HL-60 (cell line): ENCODE measurements at regions not wholly inside any gene's neighbourhood (a gene's known extent, or its start where the extent isn't known, plus 50 kb on each side); places are given as distances from the start of the nearest gene placed in this dataset.

Experiments used
- DNase-seq, 2 experiments: peaks; one replicate each; pipeline ENCODE4 v3.0.0-alpha.2; 2010 to 2020; ENCODE audit warnings: low read depth in 1 of 2, low spot score in 1 of 2
- H3K27ac ChIP-seq: fragments of 250-450 bp; sonication (Bioruptor Pico); replicated peaks from 2 replicates; pipeline ENCODE4 v1.5.1; 2020; ENCODE audit warnings: mild to moderate bottlenecking, moderate library complexity
- H3K27me3 ChIP-seq: fragments of 250-450 bp; sonication (Bioruptor Pico); 2 replicates; pipeline ENCODE4 v1.5.1; 2021; ENCODE audit warnings: mild to moderate bottlenecking, moderate library complexity; ENCODE audit not compliant: insufficient read depth, poor library complexity, severe bottlenecking
- H3K4me3 ChIP-seq: replicated peaks from 2 replicates; pipeline ENCODE4 v1.5.1; 2011; ENCODE audit warnings: mild to moderate bottlenecking, control low read depth, low read length; ENCODE audit not compliant: insufficient read depth
- CTCF ChIP-seq: IDR thresholded peaks from one replicate; pipeline ENCODE4 v1.5.1; 2011; ENCODE audit warnings: low read length, control low read depth, inconsistent platforms; ENCODE audit not compliant: insufficient read depth
- GABPA ChIP-seq: IDR thresholded peaks from 2 replicates; pipeline ENCODE4 v1.6.1; 2012; ENCODE audit warnings: low read depth
- POLR2AphosphoS5 ChIP-seq: IDR thresholded peaks from 2 replicates; pipeline ENCODE4 v1.6.1; 2012; ENCODE audit warnings: low read depth
- REST ChIP-seq: IDR thresholded peaks from 2 replicates; pipeline ENCODE4 v1.6.1; 2012; ENCODE audit warnings: low read depth; ENCODE audit not compliant: insufficient replicate concordance
- SPI1 ChIP-seq: IDR thresholded peaks from 2 replicates; pipeline ENCODE4 v1.6.1; 2012; ENCODE audit warnings: low read depth, mild to moderate bottlenecking, borderline replicate concordance

GRCh38 chr6:109893606-109894005 lies 84.5 kb upstream of the GPR6 start:
- DNase-seq = no peak
- TF ChIP-seq REST (no peak), POLR2AphosphoS5 (no peak), GABPA (no peak), SPI1 (no peak), CTCF (no peak)
- Histone ChIP-seq H3K27me3 (no peaks in the 10 kb centered on the region), H3K4me3 (no peak overlapping the region), H3K27ac (peak overlapping the region; percentile 92)

- Histone ChIP-seq H3K4me3 (no peak overlapping the region), H3K27ac (peak overlapping the region; percentile 92), H3K27me3 (no peaks in the 10 kb centered on the region)
- peak; percentile 27 to 90 for DNase-seq
- TF ChIP-seq POLR2AphosphoS5 (peak; percentile 53; the same call in 1 of the 2 replicates), GABPA (no peak)
Observed at GRCh38 chr6:109894181-109894580, 83.9 kb upstream of the GPR6 start.

GRCh38 chr6:109896341-109896740 lies 81.8 kb upstream of the GPR6 start:
- no peak for DNase-seq
- Histone ChIP-seq H3K27me3 (no peaks in the 10 kb centered on the region), H3K27ac (no peak overlapping the region), H3K4me3 (no peak overlapping the region)
- TF ChIP-seq GABPA (no peak), CTCF (no peak), REST (no peak), SPI1 (no peak), POLR2AphosphoS5 (no peak)

GRCh38 chr6:109897025-109897424 lies 81.1 kb upstream of the GPR6 start:
- TF ChIP-seq SPI1 = no peak
- TF ChIP-seq REST = no peak
- Histone ChIP-seq H3K27ac (no peak overlapping the region), H3K27me3 (no peaks in the 10 kb centered on the region), H3K4me3 (no peak overlapping the region)
- DNase-seq = no peak
